ENCODE measurements at regions not wholly inside any gene's neighbourhood (a gene's known extent, or its start where the extent isn't known, plus 50 kb on each side); places are given as distances from the start of the nearest gene placed in this dataset.

DNA sequence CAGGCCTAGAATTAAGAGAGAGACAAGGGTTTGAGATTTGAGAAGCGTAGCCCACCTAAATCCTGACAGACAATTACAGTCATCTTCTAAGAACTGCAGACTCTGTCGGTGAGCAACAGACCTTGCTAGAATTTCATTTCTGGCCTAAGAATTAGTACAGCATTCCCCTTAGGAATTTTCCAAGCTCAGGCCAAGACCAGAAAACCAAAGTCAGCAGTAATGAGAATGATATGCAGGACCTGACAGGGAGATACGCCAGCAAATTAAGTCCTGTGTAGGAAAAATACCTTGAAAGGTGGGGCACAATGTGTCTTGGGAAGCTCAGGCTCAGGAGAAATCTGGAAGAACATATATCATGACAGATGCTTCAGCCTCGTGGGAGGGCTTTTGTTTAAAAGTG is 52.7 kb upstream of the HERPUD2 start:
- no peak for DNase-seq (ENCODE audit: low read depth)
- TF ChIP-seq, protein P1, sequence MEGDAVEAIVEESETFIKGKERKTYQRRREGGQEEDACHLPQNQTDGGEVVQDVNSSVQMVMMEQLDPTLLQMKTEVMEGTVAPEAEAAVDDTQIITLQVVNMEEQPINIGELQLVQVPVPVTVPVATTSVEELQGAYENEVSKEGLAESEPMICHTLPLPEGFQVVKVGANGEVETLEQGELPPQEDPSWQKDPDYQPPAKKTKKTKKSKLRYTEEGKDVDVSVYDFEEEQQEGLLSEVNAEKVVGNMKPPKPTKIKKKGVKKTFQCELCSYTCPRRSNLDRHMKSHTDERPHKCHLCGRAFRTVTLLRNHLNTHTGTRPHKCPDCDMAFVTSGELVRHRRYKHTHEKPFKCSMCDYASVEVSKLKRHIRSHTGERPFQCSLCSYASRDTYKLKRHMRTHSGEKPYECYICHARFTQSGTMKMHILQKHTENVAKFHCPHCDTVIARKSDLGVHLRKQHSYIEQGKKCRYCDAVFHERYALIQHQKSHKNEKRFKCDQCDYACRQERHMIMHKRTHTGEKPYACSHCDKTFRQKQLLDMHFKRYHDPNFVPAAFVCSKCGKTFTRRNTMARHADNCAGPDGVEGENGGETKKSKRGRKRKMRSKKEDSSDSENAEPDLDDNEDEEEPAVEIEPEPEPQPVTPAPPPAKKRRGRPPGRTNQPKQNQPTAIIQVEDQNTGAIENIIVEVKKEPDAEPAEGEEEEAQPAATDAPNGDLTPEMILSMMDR (IDR thresholded peaks at IDR 0.05; ENCODE audit: low read length, missing control alignments) = no peak
- H3K4me3 ChIP-seq (replicated peaks; ENCODE audit: low read depth, low read length) = no peak overlapping the region

DNA sequence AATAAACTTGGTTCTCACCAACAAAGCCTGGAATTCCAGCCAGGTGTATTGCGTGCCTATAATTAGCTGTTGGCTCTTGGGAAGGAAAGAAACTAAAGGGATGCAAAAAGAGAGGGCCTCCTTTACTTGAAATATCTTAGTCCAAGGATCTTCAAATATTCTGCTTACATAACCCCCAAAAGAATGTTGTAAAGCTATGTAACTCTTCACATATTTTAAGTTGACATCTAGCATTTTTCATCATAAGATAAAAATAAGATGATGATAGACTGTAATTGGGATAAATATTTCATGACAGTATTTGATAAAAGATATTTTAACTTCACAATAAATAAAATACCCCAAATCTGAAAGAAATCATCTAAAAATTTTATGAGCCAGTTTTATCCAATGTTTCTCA is 52.5 kb upstream of the SEPTIN7 start:
- TF ChIP-seq, protein P1 (IDR thresholded peaks at IDR 0.05; ENCODE audit: low read length, missing control alignments) = no peak
- H3K4me3 ChIP-seq (replicated peaks; ENCODE audit: low read depth, low read length) = no peak overlapping the region
- DNase-seq (ENCODE audit: low read depth) = no peak

DNA sequence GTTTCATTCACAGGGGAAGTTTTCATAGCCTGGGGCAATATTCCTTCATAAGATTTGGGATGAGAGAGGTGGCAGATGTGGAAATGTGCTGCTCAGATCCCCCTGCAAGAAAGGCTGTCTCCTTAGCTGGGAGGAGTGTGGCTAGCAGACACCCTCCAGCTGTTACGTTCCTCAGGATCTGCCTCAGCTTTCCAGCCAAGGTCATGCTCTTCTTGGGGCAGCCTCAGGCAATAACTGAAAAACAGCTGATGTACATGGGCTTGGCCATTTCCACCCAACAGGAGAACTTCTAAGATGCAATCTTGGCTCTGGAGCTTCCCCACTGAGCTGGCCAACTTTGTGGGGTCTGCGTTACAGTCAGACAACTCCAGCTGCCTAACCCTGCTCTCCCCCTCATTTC is 51.3 kb upstream of the SEPTIN7 start:
- peak; percentile 77 for DNase-seq (ENCODE audit: low read depth)
- no peak overlapping the region for H3K4me3 ChIP-seq (replicated peaks; ENCODE audit: low read depth, low read length)
- TF ChIP-seq, protein P1 (IDR thresholded peaks at IDR 0.05; ENCODE audit: low read length, missing control alignments) = no peak

Data from fibroblast of pulmonary artery (primary cell).